GM20000 (cell line): ENCODE measurements at regions not wholly inside any gene's neighbourhood (a gene's known extent, or its start where the extent isn't known, plus 50 kb on each side); places are given as distances from the start of the nearest gene placed in this dataset.

Experiments used
- DNase-seq: peaks from one replicate; pipeline ENCODE4 v3.0.0; 2012; ENCODE audit warnings: low spot score
- CTCF ChIP-seq: IDR thresholded peaks from 2 replicates; pipeline ENCODE4 v1.5.1; 2012; ENCODE audit warnings: mild to moderate bottlenecking, control low read depth; ENCODE audit errors: extremely low read depth, missing control alignments

GRCh38 chr10:55441777-55442176 lies 640.7 kb upstream of the PCDH15 start:
- TF ChIP-seq CTCF = no peak
- no peak for DNase-seq

- no peak for TF ChIP-seq CTCF
- no peak for DNase-seq
Observed at GRCh38 chr10:55426138-55426537, 625.1 kb upstream of the PCDH15 start.

- TF ChIP-seq CTCF = no peak
- no peak for DNase-seq
Observed at GRCh38 chr10:55410415-55410885, 609.4 kb upstream of the PCDH15 start.

- DNase-seq = no peak
- no peak for TF ChIP-seq CTCF
Observed at GRCh38 chr10:55404094-55404493, 603.1 kb upstream of the PCDH15 start.

- no peak for DNase-seq
- no peak for TF ChIP-seq CTCF
Observed at GRCh38 chr10:55400075-55400849, 599.2 kb upstream of the PCDH15 start.

GRCh38 chr10:55398497-55398882 lies 597.5 kb upstream of the PCDH15 start:
- DNase-seq = no peak
- TF ChIP-seq CTCF = no peak

- DNase-seq = no peak
- no peak for TF ChIP-seq CTCF
Observed at GRCh38 chr10:55397777-55398496, 596.9 kb upstream of the PCDH15 start.
